CD4-positive, alpha-beta T cell treated with Interleukin-4 for 1 hour (primary cell): ENCODE measurements at regions not wholly inside any gene's neighbourhood (a gene's known extent, or its start where the extent isn't known, plus 50 kb on each side); places are given as distances from the start of the nearest gene placed in this dataset.

Experiments
- DNase-seq, 2 donors: peaks; one replicate each; pipeline ENCODE4 v3.0.0-alpha.2; 2020 to 2022

- DNase-seq = no peak
Measured at GRCh38 chr13:72431981-72432682, 295.3 kb downstream of the MZT1 start.

GRCh38 chr13:72430923-72431322 lies 296.5 kb downstream of the MZT1 start:
- DNase-seq = no peak

DNA sequence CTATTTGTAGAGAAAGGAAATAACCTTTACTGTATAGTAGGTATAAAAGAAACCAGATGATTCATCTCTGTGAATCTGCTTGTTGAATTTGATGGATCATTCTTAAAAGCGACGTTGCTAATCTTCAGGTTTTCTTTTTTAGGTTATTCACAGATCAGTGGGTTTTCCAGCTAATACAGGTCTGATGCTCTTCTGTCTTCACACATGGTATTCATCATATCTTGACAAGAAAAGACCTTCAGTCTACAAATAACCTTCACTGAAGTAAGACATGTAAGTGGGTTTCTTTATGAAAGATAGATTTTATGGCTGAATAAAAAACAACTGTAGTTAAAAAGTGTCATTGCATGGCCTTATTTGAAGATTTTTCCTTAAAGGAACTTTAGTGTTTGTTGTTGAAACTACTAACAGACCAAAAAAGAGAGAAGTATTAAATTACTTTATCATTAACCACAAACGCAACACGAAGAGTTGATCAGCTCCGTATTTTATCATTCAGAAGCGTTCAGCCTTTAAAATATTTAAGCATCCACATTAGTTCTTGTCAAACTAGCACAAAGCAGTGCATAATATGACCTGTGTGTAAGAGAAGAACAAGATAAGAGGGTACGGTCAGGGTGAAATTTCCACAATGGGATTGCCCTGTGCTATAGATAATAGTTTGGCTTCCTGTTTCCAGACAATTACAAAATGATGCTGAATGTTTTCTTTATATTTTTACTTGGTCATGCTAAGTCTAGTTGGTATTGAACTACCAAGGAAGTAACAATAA lies 299.5 kb downstream of the MZT1 start:
- no peak for DNase-seq

GRCh38 chr13:72424059-72424458 lies 303.4 kb downstream of the MZT1 start:
- DNase-seq = no peak

DNA sequence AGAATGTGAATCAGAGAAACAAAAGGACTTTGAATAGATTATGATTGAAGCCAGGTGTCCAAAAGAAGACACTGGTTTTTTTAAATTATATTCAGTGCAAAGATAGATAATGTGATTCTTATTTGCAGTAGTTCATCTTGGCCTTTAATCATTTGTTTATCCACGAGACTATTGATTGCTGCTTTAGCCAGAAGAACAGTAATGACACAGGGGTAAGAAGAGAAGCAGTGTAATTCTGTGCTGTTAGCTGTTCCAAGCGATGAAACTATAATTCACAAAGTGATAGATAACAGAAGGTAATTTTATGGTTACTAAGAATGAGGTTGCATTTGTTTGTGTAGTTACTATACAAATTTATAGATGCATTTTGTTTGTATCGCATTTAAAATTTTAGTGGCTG lies 311.6 kb downstream of the MZT1 start:
- no peak for DNase-seq

DNA sequence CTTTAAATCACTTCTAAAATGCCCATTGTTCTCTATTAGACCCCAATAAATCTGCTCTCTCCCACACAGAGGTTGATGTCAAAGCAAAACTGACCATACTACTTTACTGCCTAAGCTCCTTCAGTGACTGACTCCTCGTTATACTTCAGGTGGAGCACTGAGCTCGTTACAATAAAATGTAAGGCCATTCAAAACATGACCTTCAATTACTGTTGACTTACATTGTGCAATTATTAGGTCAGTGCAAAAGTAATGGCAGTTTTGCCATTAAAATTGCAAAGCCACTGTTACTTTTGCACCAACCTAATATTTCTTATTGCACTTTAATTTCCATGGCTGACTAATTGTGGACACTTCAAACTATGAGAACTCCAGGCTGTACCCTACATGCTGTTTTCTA lies 314.9 kb downstream of the MZT1 start:
- no peak for DNase-seq

DNA sequence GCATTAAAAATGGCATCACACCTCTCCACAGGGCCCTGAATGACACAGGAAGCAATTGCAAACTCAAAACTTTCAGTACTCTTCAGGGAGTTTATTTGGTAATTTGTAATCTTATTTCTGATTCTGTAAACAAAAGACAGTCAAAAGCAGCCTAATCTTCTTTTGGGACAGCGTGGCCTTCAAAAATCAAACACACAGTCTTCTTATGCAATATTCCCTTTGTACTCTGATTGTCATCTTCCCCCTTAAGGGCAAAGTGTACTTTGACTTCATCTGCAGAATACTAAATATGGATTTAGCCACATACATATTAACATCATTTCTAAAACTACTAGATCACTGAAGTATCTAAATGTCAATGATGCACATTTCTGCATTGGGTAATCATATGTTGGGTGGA lies 322.0 kb downstream of the MZT1 start:
- no peak for DNase-seq

DNA sequence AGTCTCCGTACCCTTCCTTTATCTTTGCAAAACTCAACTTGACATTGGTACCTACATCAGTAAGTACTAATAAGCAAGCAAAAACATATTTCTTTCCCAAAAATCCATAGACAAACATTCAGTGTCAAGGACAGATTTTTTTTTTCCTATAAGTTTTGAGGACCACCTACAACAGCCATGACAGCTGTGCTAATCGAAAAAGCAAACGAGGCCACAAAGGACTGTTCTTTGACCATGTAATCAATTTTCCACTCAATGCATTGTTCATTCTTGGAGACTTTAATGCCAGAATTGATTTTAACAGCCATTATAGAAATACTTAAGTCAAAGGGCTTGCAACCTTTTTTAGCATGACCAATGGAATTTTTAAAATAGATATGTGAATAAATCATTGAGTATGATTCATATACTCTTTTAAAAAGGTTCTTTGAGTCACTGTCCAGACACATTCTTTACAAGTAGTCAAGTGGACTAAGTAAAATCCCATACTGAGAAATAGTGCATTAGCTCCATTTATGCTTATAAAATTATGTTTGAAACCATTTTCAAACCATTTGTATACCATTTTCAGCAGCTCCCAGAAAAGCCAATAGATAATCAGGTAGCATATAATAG lies 323.9 kb downstream of the MZT1 start:
- DNase-seq = no peak

DNA sequence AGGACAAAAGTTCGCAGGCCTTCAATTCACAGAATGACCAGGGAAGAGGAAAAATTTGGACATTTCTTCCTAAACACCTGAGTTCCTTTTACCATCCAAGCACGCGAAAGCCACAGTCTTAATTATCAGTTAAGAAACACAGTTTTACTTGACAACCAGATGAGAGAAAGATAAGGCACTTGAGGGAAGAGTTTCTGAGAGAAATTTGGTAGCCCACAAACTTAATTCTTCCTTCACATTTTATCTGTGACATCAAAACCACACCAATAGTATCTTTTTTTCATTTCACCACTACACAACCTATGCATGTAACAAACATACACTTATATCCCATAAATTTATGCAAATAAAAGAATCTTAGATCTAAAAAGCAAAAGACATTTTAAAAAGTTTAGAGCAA lies 326.6 kb downstream of the MZT1 start:
- DNase-seq = no peak

GRCh38 chr13:72399351-72399750 lies 328.1 kb downstream of the MZT1 start:
- DNase-seq = no peak

DNA sequence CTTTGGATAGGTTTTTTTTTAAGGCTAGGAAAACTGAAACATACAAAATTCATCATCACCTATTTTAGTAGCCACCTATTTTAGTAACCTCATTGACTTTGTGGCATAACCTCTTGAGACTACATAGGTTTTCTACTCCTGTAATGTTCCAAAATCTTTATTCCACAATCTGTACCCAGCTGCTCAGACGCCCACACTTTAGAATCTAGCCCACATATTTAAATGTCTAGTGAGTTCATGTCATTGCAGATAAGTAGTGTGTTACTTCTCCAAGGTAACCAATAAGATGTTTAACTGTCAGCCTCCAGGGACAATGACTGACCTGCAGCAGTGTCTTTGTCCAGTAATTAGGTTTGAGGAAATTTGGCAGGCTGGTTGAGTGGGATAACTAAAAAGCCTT lies 330.2 kb downstream of the MZT1 start:
- DNase-seq = no peak

DNA sequence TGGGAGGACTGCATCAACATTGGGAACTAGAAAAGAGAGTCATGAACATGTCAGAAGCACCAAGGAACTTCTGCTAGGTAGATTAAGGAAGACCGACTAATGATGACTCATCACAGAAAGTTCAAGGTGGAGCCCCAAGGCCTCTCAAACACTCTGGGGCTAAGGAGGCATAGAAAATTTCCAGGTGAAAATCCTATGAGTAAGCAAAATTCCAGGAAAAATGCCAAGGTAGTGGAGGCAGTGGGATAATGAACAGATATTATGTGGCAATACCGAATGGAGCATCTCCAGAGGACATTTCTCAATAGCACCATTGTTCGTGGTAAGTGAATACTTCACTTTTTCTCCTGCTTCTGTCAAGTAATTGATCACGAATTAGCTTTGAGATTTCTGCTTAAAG lies 336.5 kb downstream of the MZT1 start:
- DNase-seq = no peak

DNA sequence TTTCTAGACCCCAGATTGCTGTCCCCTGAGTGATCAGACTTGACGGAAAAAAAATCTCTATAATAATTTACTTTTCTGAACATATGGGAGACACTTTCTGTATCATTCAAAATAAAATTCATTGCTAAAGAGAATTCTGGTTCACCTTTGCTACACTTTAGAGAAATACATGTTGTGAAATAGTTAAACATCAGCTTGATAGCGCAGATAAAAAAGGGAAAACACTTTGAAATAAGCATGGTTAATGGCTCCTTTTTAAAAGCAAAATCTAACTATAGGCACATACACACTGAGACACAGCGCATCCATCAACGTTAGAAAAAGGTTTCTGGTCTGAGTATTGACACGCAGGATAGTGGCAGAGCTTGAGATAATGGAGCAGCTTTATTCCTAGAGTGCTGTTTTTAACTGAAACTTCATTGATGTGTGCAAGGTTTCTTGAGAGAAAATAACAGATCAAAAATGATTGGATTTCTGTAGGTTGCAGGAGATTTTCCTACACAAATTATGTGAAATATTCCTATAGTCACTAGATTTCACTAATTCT lies 341.2 kb downstream of the MZT1 start:
- no peak for DNase-seq

- no peak for DNase-seq
Measured at GRCh38 chr13:72384879-72385278, 342.6 kb downstream of the MZT1 start.

DNA sequence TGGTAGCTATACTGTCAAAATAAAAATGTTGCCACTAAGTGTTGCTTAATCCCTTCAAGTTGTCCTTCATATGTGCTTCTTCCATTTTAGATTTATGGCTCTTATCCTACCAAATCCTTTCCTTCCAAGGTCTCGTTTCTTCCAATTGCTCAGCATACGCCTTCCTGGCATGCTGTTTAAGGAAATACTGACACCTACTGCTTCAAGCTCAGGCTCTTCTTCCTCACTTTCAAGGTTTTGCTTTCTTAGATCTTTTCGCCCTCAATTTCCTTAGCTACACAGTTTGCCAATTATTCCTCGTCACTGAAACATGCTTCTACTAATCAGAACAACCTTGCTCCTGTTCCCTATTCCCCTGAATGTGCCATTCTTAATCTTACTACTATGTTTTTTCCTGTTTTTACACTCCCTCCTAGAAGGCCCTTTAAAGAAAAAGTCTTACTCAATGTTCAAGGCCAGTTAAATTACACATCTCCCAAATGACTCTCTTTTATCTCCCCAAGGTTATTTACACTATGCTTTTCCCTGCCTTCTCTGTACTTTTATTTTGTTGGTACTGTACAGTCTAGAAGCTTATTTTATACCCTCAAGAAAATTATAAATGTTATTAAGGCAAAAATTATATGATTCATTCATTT lies 343.1 kb downstream of the MZT1 start:
- DNase-seq = no peak

GRCh38 chr13:72383646-72384045 lies 343.8 kb downstream of the MZT1 start:
- DNase-seq = no peak

GRCh38 chr13:72379581-72379980 lies 347.8 kb downstream of the MZT1 start:
- no peak for DNase-seq

GRCh38 chr13:72368031-72368430 lies 359.4 kb downstream of the MZT1 start:
- no peak for DNase-seq

DNA sequence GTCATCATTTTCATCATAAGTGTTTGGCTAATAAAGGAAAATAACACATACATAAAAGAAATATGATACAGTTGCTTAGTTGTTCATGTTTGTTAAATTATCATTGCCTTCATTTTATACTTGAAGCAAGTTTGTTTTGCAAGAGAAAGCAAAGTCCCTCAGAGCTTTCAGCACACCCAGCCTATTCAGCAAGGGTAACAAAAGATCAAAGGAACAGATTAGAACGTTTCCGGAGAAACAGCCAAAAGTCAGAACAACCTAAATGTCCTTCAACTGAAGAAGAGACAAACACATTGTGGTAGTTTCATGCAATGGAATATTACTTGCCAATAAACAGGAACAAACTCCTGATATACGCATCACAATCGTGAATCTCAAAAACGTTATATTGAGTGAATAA lies 380.7 kb downstream of the MZT1 start:
- no peak for DNase-seq

DNA sequence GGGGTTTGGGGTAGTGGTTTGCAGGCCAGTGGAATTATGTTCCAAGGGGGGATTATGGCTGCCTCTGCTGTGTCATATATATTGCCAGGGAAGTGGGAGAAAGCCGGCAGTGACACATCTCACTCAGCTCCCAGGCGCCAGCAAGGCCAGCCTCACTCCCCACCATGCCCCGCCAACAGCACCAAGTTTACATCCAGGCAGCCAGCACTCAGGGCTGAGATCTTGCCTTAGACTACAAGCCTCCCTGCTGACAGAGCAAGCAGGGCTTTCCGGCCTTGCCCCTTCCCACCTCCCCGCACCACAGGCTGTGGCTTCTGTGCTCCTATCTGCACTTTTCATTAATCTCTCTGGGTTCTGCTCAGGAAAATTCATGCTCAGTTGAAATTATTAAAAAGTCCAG lies 385.1 kb downstream of the MZT1 start:
- DNase-seq = no peak

DNA sequence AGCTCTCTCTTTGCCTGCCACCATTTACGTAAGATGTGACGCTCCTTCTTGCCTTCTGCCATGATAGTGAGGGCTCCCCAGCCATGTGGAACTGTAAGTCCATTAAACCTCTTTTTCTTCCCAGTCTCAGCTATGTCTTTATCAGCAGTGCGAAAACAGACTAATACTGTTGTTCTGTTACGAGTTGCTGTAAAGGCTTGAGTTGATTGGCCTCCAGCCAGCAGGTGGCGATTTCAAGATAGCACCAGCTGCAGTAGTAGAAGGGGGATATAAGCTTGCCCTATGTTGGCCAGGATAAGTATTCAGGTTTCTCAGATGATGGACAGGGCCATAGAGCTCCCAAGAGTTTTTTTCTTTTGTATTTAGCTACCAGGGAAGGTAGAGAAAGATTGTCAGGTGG lies 385.5 kb downstream of the MZT1 start:
- no peak for DNase-seq

GRCh38 chr13:72317346-72318109 lies 409.9 kb downstream of the MZT1 start:
- DNase-seq = no peak

DNA sequence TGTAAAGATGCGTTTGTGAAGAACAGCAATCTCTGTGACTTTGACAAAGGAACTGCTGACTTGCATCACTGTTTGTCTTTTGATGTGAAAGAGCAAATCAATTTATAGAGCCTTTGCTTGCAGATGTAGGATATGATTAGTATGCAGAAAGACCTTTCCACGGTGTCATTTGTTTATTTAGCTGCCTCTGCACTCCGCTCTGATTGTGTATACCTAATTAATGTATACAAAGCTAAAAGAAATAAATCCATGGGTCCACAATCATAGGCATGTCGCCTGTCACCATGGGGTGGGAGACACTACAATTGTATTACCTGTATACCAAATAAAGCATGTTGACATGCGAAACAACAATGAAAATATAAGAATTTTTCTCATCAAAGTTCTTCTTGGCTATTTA lies 410.7 kb downstream of the MZT1 start:
- DNase-seq = no peak
